AG09319 (cell line): ENCODE measurements at regions not wholly inside any gene's neighbourhood (a gene's known extent, or its start where the extent isn't known, plus 50 kb on each side); places are given as distances from the start of the nearest gene placed in this dataset.

Source experiments
- DNase-seq: peaks from one replicate; pipeline ENCODE4 v3.0.0-alpha.2; 2010; ENCODE audit warnings: low read depth; ENCODE audit errors: extremely low read depth
- CTCF ChIP-seq: IDR thresholded peaks from 2 replicates; pipeline ENCODE4 v1.5.1; 2011; ENCODE audit warnings: low read depth, mild to moderate bottlenecking, inconsistent platforms, low read length, moderate library complexity

- TF ChIP-seq CTCF, result no peak
- no peak for DNase-seq
Observed at GRCh38 chr3:151564261-151564660, 103.4 kb upstream of the IGSF10 start.

GRCh38 chr3:151563305-151563704, 102.4 kb upstream of the IGSF10 start:
- no peak for DNase-seq
- no peak for TF ChIP-seq CTCF

GRCh38 chr3:151562891-151563290, 102.0 kb upstream of the IGSF10 start:
- no peak for DNase-seq
- no peak for TF ChIP-seq CTCF

GRCh38 chr3:151561878-151562277, 101.0 kb upstream of the IGSF10 start:
- TF ChIP-seq CTCF, result no peak
- no peak for DNase-seq

GRCh38 chr3:151560738-151561137, 99.9 kb upstream of the IGSF10 start:
- no peak for TF ChIP-seq CTCF
- DNase-seq, result no peak

GRCh38 chr3:151559736-151560135, 98.9 kb upstream of the IGSF10 start:
- no peak for DNase-seq
- no peak for TF ChIP-seq CTCF

GRCh38 chr3:151558661-151559060, 97.8 kb upstream of the IGSF10 start:
- no peak for TF ChIP-seq CTCF
- DNase-seq, result no peak
